IgD-negative memory B cell (primary cell): ENCODE measurements at regions not wholly inside any gene's neighbourhood (a gene's known extent, or its start where the extent isn't known, plus 50 kb on each side); places are given as distances from the start of the nearest gene placed in this dataset.
"Not testable (repeated sequence)": the region's sequence is repeated elsewhere in the genome, so short reads cannot be mapped to it uniquely, and the experiment has no call there.

Experiments used
- H3K27ac Mint-ChIP-seq, 3 donors: one replicate each; pipeline ENCODE4 v1.8.0; 2020 to 2022; ENCODE audit warnings: mild to moderate bottlenecking in 3 of 3, mixed read lengths in 3 of 3, moderate library complexity in 1 of 3
- H3K27me3 Mint-ChIP-seq: one replicate; pipeline ENCODE4 v1.8.0; 2021; ENCODE audit warnings: mixed read lengths
- H3K36me3 Mint-ChIP-seq: one replicate; pipeline ENCODE4 v1.8.0; 2020; ENCODE audit warnings: mild to moderate bottlenecking, mixed read lengths
- H3K4me1 Mint-ChIP-seq, 3 donors: one replicate each; pipeline ENCODE4 v1.8.0; 2020 to 2022; ENCODE audit warnings: mixed read lengths in 3 of 3, mild to moderate bottlenecking in 1 of 3
- H3K4me3 Mint-ChIP-seq, 4 donors: one replicate each; pipeline ENCODE4 v1.8.0; 2020 to 2022; ENCODE audit warnings: mild to moderate bottlenecking in 4 of 4, mixed read lengths in 4 of 4, moderate library complexity in 3 of 4
- H3K9me3 Mint-ChIP-seq, 3 donors: one replicate each; pipeline ENCODE4 v1.8.0; 2020 to 2021; ENCODE audit warnings: mixed read lengths in 3 of 3, mild to moderate bottlenecking in 1 of 3

GRCh38 chr7:73147681-73148080, 61.8 kb upstream of the SPDYE9 start:
- not testable (repeated sequence) for H3K27me3 Mint-ChIP-seq, H3K36me3 Mint-ChIP-seq, H3K4me3 Mint-ChIP-seq, H3K4me1 Mint-ChIP-seq, H3K9me3 Mint-ChIP-seq, H3K27ac Mint-ChIP-seq

- not testable (repeated sequence) for H3K27me3 Mint-ChIP-seq, H3K4me1 Mint-ChIP-seq, H3K9me3 Mint-ChIP-seq, H3K36me3 Mint-ChIP-seq, H3K27ac Mint-ChIP-seq, H3K4me3 Mint-ChIP-seq
Observed at GRCh38 chr7:73143993-73144392, 58.2 kb upstream of the SPDYE9 start.

GRCh38 chr7:73137922-73138321, 52.1 kb upstream of the SPDYE9 start:
- not testable (repeated sequence) for H3K27me3 Mint-ChIP-seq, H3K9me3 Mint-ChIP-seq, H3K4me1 Mint-ChIP-seq, H3K4me3 Mint-ChIP-seq, H3K27ac Mint-ChIP-seq, H3K36me3 Mint-ChIP-seq
